Pons (tissue), 1 donor: ENCODE measurements at regions not wholly inside any gene's neighbourhood (a gene's known extent, or its start where the extent isn't known, plus 50 kb on each side); places are given as distances from the start of the nearest gene placed in this dataset.

ENCODE experiments used
- DNase-seq: peaks from one replicate; pipeline ENCODE4 v3.0.0-alpha.2; 2016; ENCODE audit warnings: low spot score

- no peak for DNase-seq
Observed at GRCh38 chr2:19719540-19719939, 182.2 kb downstream of the TTC32 start.

GRCh38 chr2:19717446-19717845 lies 184.3 kb downstream of the TTC32 start:
- DNase-seq, result no peak

GRCh38 chr2:19714926-19715325 lies 186.9 kb downstream of the TTC32 start:
- no peak for DNase-seq

- no peak for DNase-seq
Observed at GRCh38 chr2:19712850-19713249, 188.9 kb downstream of the TTC32 start.

- peak; percentile 31 for DNase-seq
Observed at GRCh38 chr2:19711470-19712372, 190.1 kb downstream of the TTC32 start.

GRCh38 chr2:19710230-19710629 lies 191.6 kb downstream of the TTC32 start:
- DNase-seq, result no peak

- no peak for DNase-seq
Observed at GRCh38 chr2:19709553-19709952, 192.2 kb downstream of the TTC32 start.

GRCh38 chr2:19708776-19709175 lies 193.0 kb downstream of the TTC32 start:
- DNase-seq, result no peak

- no peak for DNase-seq
Observed at GRCh38 chr2:19706332-19706731, 195.5 kb downstream of the TTC32 start.

GRCh38 chr2:19702267-19702666 lies 199.5 kb downstream of the TTC32 start:
- DNase-seq, result no peak

- DNase-seq, result no peak
Observed at GRCh38 chr2:19700861-19701585, 200.8 kb downstream of the TTC32 start.

- no peak for DNase-seq
Observed at GRCh38 chr2:19697131-19697530, 204.7 kb downstream of the TTC32 start.

GRCh38 chr2:19695706-19696105 lies 206.1 kb downstream of the TTC32 start:
- no peak for DNase-seq

- no peak for DNase-seq
Observed at GRCh38 chr2:19691892-19692291, 209.9 kb downstream of the TTC32 start.

- DNase-seq, result no peak
Observed at GRCh38 chr2:19690429-19690828, 211.4 kb downstream of the TTC32 start.

GRCh38 chr2:19689646-19690168 lies 212.1 kb downstream of the TTC32 start:
- DNase-seq, result no peak

GRCh38 chr2:19688059-19688458 lies 213.7 kb downstream of the TTC32 start:
- DNase-seq, result no peak

GRCh38 chr2:19687017-19687659 lies 214.6 kb downstream of the TTC32 start:
- DNase-seq, result no peak

GRCh38 chr2:19686439-19686838 lies 215.3 kb downstream of the TTC32 start:
- DNase-seq, result no peak

GRCh38 chr2:19685731-19686130 lies 216.1 kb downstream of the TTC32 start:
- DNase-seq, result no peak

GRCh38 chr2:19684516-19684915 lies 217.3 kb downstream of the TTC32 start:
- DNase-seq, result no peak

- DNase-seq, result no peak
Observed at GRCh38 chr2:19683556-19683955, 218.2 kb downstream of the TTC32 start.

- no peak for DNase-seq
Observed at GRCh38 chr2:19682493-19682892, 219.3 kb downstream of the TTC32 start.
